ENCODE measurements at regions not wholly inside any gene's neighbourhood (a gene's known extent, or its start where the extent isn't known, plus 50 kb on each side); places are given as distances from the start of the nearest gene placed in this dataset.

GRCh38 chr14:65357113-65357512, 55.4 kb upstream of the FUT8 start:
- Mint-ChIP-seq H3K27me3 (peaks cover 15% of the 10 kb centered on the region), H3K4me1 (ENCODE audit: low read depth) (no peaks in the 10 kb centered on the region)

GRCh38 chr14:65357689-65358088, 54.8 kb upstream of the FUT8 start:
- H3K27me3 Mint-ChIP-seq, result peaks cover 15% of the 10 kb centered on the region
- no peak overlapping the region for H3K4me3 Mint-ChIP-seq (ENCODE audit: low read depth)
- no peak for DNase-seq (ENCODE audit: low spot score, unreplicated experiment)
- H3K9me3 Mint-ChIP-seq (ENCODE audit: low read depth), result no peaks in the 10 kb centered on the region
- TF ChIP-seq, protein P1, sequence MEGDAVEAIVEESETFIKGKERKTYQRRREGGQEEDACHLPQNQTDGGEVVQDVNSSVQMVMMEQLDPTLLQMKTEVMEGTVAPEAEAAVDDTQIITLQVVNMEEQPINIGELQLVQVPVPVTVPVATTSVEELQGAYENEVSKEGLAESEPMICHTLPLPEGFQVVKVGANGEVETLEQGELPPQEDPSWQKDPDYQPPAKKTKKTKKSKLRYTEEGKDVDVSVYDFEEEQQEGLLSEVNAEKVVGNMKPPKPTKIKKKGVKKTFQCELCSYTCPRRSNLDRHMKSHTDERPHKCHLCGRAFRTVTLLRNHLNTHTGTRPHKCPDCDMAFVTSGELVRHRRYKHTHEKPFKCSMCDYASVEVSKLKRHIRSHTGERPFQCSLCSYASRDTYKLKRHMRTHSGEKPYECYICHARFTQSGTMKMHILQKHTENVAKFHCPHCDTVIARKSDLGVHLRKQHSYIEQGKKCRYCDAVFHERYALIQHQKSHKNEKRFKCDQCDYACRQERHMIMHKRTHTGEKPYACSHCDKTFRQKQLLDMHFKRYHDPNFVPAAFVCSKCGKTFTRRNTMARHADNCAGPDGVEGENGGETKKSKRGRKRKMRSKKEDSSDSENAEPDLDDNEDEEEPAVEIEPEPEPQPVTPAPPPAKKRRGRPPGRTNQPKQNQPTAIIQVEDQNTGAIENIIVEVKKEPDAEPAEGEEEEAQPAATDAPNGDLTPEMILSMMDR (IDR thresholded peaks at IDR 0.05; ENCODE audit: unreplicated experiment), result no peak
- H3K36me3 Mint-ChIP-seq (ENCODE audit: insufficient read depth), result no peaks in the 10 kb centered on the region
- no peak overlapping the region for H3K27ac Mint-ChIP-seq
- no peaks in the 10 kb centered on the region for H3K4me1 Mint-ChIP-seq (ENCODE audit: low read depth)

More at GRCh38 chr14:65357113-65357512, 55.4 kb upstream of the FUT8 start:
- H3K36me3 Mint-ChIP-seq (ENCODE audit: insufficient read depth), result no peaks in the 10 kb centered on the region
- H3K4me3 Mint-ChIP-seq (ENCODE audit: low read depth), result no peak overlapping the region
- DNase-seq (ENCODE audit: low spot score, unreplicated experiment), result no peak
- TF ChIP-seq, protein P1 (IDR thresholded peaks at IDR 0.05; ENCODE audit: unreplicated experiment), result no peak
- no peak overlapping the region for H3K27ac Mint-ChIP-seq
- no peaks in the 10 kb centered on the region for H3K9me3 Mint-ChIP-seq (ENCODE audit: low read depth)

DNA sequence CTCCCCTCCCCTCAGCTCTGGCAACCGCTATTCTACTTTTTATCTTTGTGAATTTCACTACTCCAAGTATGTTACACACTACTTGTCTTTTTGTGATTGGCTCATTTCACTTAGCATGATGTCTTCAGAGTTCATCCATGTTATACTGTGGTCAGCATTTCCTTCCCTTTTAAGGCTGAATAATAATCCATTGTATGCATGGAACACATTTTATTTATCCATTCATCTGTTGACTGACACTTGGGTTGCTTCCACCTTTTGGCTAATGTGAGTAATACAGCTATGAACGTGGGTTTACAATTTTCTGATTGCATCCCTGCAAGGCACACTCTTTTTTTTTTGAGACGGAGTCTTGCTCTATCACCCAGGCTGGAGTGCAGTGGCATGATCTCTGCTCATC, 53.0 kb upstream of the FUT8 start:
- no peaks in the 10 kb centered on the region for H3K4me1 Mint-ChIP-seq (ENCODE audit: low read depth)
- TF ChIP-seq, protein P1 (IDR thresholded peaks at IDR 0.05; ENCODE audit: unreplicated experiment), result no peak
- no peak for DNase-seq (ENCODE audit: low spot score, unreplicated experiment)
- no peaks in the 10 kb centered on the region for H3K36me3 Mint-ChIP-seq (ENCODE audit: insufficient read depth)
- peaks cover 10% of the 10 kb centered on the region for H3K27me3 Mint-ChIP-seq
- no peak overlapping the region for H3K27ac Mint-ChIP-seq
- H3K4me3 Mint-ChIP-seq (ENCODE audit: low read depth), result no peak overlapping the region
- no peaks in the 10 kb centered on the region for H3K9me3 Mint-ChIP-seq (ENCODE audit: low read depth)

- no peaks in the 10 kb centered on the region for H3K36me3 Mint-ChIP-seq (ENCODE audit: insufficient read depth)
- no peak for DNase-seq (ENCODE audit: low spot score, unreplicated experiment)
- TF ChIP-seq, protein P1 (IDR thresholded peaks at IDR 0.05; ENCODE audit: unreplicated experiment), result no peak
- H3K27me3 Mint-ChIP-seq, result peaks cover 11% of the 10 kb centered on the region
- H3K4me3 Mint-ChIP-seq (ENCODE audit: low read depth), result no peak overlapping the region
- no peak overlapping the region for H3K27ac Mint-ChIP-seq
- no peaks in the 10 kb centered on the region for H3K4me1 Mint-ChIP-seq (ENCODE audit: low read depth)
- no peaks in the 10 kb centered on the region for H3K9me3 Mint-ChIP-seq (ENCODE audit: low read depth)
Measured at GRCh38 chr14:65360144-65360784, 52.3 kb upstream of the FUT8 start.

DNA sequence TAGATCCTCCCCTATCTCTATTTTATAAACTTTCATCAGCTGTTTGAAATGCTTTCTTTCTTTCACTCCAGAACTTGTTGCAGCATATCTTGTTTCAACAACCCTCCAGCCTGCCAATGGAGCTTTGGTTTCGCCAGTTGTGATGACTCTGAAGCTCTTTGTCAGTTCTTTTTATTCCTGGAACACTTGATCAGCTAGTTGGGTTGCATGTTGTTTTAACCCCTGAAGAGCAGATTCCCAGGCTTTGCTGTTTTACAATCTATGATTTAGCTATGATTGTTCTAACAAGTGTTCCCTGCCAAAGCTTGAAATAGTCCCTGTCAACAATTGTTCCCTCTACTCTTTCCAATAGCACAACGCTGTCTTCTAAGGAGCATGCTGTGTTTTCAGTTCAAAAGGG, 50.6 kb upstream of the FUT8 start:
- Mint-ChIP-seq H3K9me3 (ENCODE audit: low read depth) (no peaks in the 10 kb centered on the region), H3K4me1 (ENCODE audit: low read depth) (no peaks in the 10 kb centered on the region), H3K4me3 (ENCODE audit: low read depth) (no peak overlapping the region), H3K27ac (no peak overlapping the region), H3K36me3 (ENCODE audit: insufficient read depth) (no peaks in the 10 kb centered on the region), H3K27me3 (peaks cover 20% of the 10 kb centered on the region)
- TF ChIP-seq, protein P1 (IDR thresholded peaks at IDR 0.05; ENCODE audit: unreplicated experiment), result no peak
- DNase-seq (ENCODE audit: low spot score, unreplicated experiment), result no peak

Small RNAs in the stretch of these regions (microRNA-seq; reads per million reads assigned to microRNA genes)
- 1.8 reads per million for gene MIR4708 (ENCODE audit: borderline number of aligned reads, unreplicated experiment)

All from progenitor cell of endocrine pancreas (in vitro differentiated cells).